ENCODE measurements at regions not wholly inside any gene's neighbourhood (a gene's known extent, or its start where the extent isn't known, plus 50 kb on each side); places are given as distances from the start of the nearest gene placed in this dataset.

DNA sequence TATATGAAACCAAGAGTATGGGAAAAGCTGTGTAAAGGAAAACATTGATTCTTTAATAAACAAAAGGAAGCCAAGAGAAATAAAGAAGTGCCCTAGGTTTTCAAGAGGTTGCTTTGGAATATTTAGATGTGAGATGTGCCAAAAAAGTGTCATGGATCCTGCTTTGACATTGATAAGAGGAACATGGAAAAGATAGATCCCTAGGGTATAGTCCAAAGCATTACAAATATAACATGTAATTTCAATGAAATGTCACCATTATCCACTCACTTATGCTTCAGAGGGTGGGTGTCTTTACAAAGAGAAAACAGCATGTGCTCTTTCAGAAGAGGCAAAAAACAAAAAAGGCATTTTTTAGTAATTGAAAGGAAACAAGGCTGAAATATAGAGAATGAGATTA is 1196.7 kb downstream of the EFNA5 start:
- H3K9me3 ChIP-seq (ENCODE audit: low read depth): no peaks in the 10 kb centered on the region
- DNase-seq (ENCODE audit: low read depth in 1 of 2, low spot score in 1 of 2): no peak

GRCh38 chr5:106459541-106459940 is 1211.2 kb downstream of the EFNA5 start:
- no peaks in the 10 kb centered on the region for H3K27me3 ChIP-seq
- no peaks in the 10 kb centered on the region for H3K9me3 ChIP-seq (ENCODE audit: low read depth)
- no peak overlapping the region for H3K27ac ChIP-seq
- peak in 1 of 2 donors; percentile 1 for DNase-seq (ENCODE audit: low read depth in 1 of 2, low spot score in 1 of 2)
- no peak overlapping the region for H3K4me3 ChIP-seq
- no peaks in the 10 kb centered on the region for H3K4me1 ChIP-seq (ENCODE audit: low read depth)
- no peak for TF ChIP-seq CTCF (IDR thresholded peaks at IDR 0.05; ENCODE audit: low read depth, low read length)
- no peaks in the 10 kb centered on the region for H3K36me3 ChIP-seq

More for the DNA sequence above, 1196.7 kb downstream of the EFNA5 start:
- H3K4me1 ChIP-seq (ENCODE audit: low read depth): no peaks in the 10 kb centered on the region
- no peak for TF ChIP-seq CTCF (IDR thresholded peaks at IDR 0.05; ENCODE audit: low read depth, low read length)
- no peaks in the 10 kb centered on the region for H3K27me3 ChIP-seq
- no peak overlapping the region for H3K27ac ChIP-seq
- H3K36me3 ChIP-seq: no peaks in the 10 kb centered on the region
- no peak overlapping the region for H3K4me3 ChIP-seq

GRCh38 chr5:106454651-106455415 is 1215.9 kb downstream of the EFNA5 start:
- Histone ChIP-seq H3K9me3 (ENCODE audit: low read depth) (no peaks in the 10 kb centered on the region), H3K27me3 (no peaks in the 10 kb centered on the region), H3K36me3 (no peaks in the 10 kb centered on the region), H3K4me3 (no peak overlapping the region), H3K27ac (no peak overlapping the region), H3K4me1 (ENCODE audit: low read depth) (no peaks in the 10 kb centered on the region)
- peak; percentile 55 for TF ChIP-seq CTCF (IDR thresholded peaks at IDR 0.05; ENCODE audit: low read depth, low read length)
- DNase-seq (ENCODE audit: low read depth in 1 of 2, low spot score in 1 of 2): peak; percentile 55 to 66

DNA sequence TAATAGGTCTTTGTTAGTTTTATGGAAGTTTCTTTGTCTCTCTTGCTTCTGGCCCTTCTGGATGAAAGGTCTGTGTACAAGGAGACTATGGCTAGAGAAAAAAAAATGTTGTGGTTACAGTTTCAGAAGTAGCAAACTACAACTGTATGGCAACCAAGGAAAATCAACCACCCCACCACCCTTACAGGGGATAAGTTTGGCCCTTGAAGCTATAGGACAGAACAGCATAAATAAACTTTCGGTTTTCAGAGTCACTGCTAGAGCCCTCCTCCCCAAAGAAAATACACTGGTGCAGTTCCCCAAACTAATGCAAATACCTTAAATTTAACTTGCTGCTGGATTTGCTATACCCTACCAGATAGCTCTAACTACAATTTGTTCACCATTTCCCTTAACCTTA is 1216.7 kb downstream of the EFNA5 start:
- Histone ChIP-seq H3K9me3 (ENCODE audit: low read depth) (no peaks in the 10 kb centered on the region), H3K27ac (no peak overlapping the region), H3K36me3 (no peaks in the 10 kb centered on the region), H3K4me3 (no peak overlapping the region), H3K27me3 (no peaks in the 10 kb centered on the region), H3K4me1 (ENCODE audit: low read depth) (no peaks in the 10 kb centered on the region)
- TF ChIP-seq CTCF (IDR thresholded peaks at IDR 0.05; ENCODE audit: low read depth, low read length): no peak
- no peak for DNase-seq (ENCODE audit: low read depth in 1 of 2, low spot score in 1 of 2)

DNA sequence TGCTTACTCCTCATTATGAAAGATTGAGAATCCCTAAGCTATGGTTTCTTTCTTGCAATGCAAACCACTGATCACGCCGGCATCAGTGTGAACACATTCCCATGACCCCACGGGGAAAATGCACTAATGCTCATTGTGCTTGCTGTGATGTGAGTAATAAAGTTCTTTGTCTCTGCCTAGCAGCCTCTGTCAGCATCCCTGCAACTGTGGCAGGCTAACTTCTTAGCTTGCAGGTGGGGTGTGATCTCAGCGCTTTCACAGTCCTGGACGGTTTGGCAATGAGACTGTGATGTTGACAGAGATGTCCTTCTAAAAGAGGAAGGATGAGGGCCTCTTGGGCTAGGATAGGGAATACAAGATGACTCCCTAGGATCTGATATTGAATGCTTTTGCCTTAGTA is 1218.7 kb downstream of the EFNA5 start:
- H3K4me1 ChIP-seq (ENCODE audit: low read depth): no peaks in the 10 kb centered on the region
- H3K9me3 ChIP-seq (ENCODE audit: low read depth): no peaks in the 10 kb centered on the region
- DNase-seq (ENCODE audit: low read depth in 1 of 2, low spot score in 1 of 2): no peak

More for the DNA sequence above, 1218.7 kb downstream of the EFNA5 start:
- H3K36me3 ChIP-seq: no peaks in the 10 kb centered on the region
- TF ChIP-seq CTCF (IDR thresholded peaks at IDR 0.05; ENCODE audit: low read depth, low read length): no peak
- H3K27ac ChIP-seq: no peak overlapping the region
- no peaks in the 10 kb centered on the region for H3K27me3 ChIP-seq
- no peak overlapping the region for H3K4me3 ChIP-seq
